Brain microvascular endothelial cell (primary cell): ENCODE measurements at regions not wholly inside any gene's neighbourhood (a gene's known extent, or its start where the extent isn't known, plus 50 kb on each side); places are given as distances from the start of the nearest gene placed in this dataset.

Source experiments
- DNase-seq: peaks from one replicate; pipeline ENCODE4 v3.0.0-alpha.2; 2020
- H3K27ac ChIP-seq: fragments of 250-450 bp; sonication (Bioruptor Pico); 2 replicates; pipeline ENCODE4 v1.5.1; 2020; ENCODE audit warnings: mild to moderate bottlenecking, moderate library complexity
- H3K27me3 ChIP-seq: fragments of 250-450 bp; sonication (Bioruptor Pico); replicated peaks from 2 replicates; pipeline ENCODE4 v1.5.1; 2020; ENCODE audit warnings: mild to moderate bottlenecking
- H3K36me3 ChIP-seq: fragments of 250-450 bp; sonication (Bioruptor Pico); replicated peaks from 2 replicates; pipeline ENCODE4 v1.5.1; 2020; ENCODE audit warnings: mild to moderate bottlenecking
- H3K4me3 ChIP-seq: 2 replicates; pipeline ENCODE4 v1.5.1; 2011; ENCODE audit warnings: low read depth, mild to moderate bottlenecking, control low read depth, low read length, moderate library complexity
- CTCF ChIP-seq: IDR thresholded peaks from 2 replicates; pipeline ENCODE4 v1.5.1; 2011; ENCODE audit warnings: low read depth, mild to moderate bottlenecking, moderate library complexity, low read length, control low read depth, inconsistent platforms; ENCODE audit errors: missing control alignments
- in situ Hi-C: cut with HindIII; loops from 2 replicates; pipeline ENCODE4 v1.10.0; 2017; ENCODE audit warnings: low sequenced_read_pairs, low pct_ligation_motif_present

GRCh38 chr2:105525201-105525600 lies 126.3 kb upstream of the FHL2 start:
- in situ Hi-C loops = no loop called here
- Histone ChIP-seq H3K4me3 (no peak overlapping the region), H3K36me3 (no peaks in the 10 kb centered on the region), H3K27me3 (no peaks in the 10 kb centered on the region), H3K27ac (no peak overlapping the region)
- DNase-seq = no peak
- TF ChIP-seq CTCF = no peak

- Histone ChIP-seq H3K27me3 (no peaks in the 10 kb centered on the region), H3K27ac (no peak overlapping the region), H3K4me3 (no peak overlapping the region), H3K36me3 (no peaks in the 10 kb centered on the region)
- no peak for TF ChIP-seq CTCF
- in situ Hi-C loops = loop anchor here (25.0 kb wide), 1 partner anchor 160 kb away; no protein-coding TSS in a partner anchor
- DNase-seq = no peak
Measured at GRCh38 chr2:105522645-105523044, 123.8 kb upstream of the FHL2 start.

- no peaks in the 10 kb centered on the region for H3K27me3 ChIP-seq
- H3K4me3 ChIP-seq = no peak overlapping the region
- in situ Hi-C loops = loop anchor here (25.0 kb wide), 1 partner anchor 159 kb away; no protein-coding TSS in a partner anchor
- H3K27ac ChIP-seq = no peak overlapping the region
- H3K36me3 ChIP-seq = no peaks in the 10 kb centered on the region
- no peak for TF ChIP-seq CTCF
- DNase-seq = no peak
Measured at GRCh38 chr2:105521616-105522015, 122.8 kb upstream of the FHL2 start.

GRCh38 chr2:105521176-105521575 lies 122.3 kb upstream of the FHL2 start:
- Histone ChIP-seq H3K27me3 (no peaks in the 10 kb centered on the region), H3K4me3 (no peak overlapping the region), H3K36me3 (no peaks in the 10 kb centered on the region), H3K27ac (no peak overlapping the region)
- peak; percentile 2 for TF ChIP-seq CTCF
- DNase-seq = no peak
- in situ Hi-C loops = loop anchor here (25.0 kb wide), 1 partner anchor 159 kb away; no protein-coding TSS in a partner anchor

GRCh38 chr2:105519516-105519915 lies 120.7 kb upstream of the FHL2 start:
- Histone ChIP-seq H3K36me3 (no peaks in the 10 kb centered on the region), H3K4me3 (no peak overlapping the region), H3K27me3 (no peaks in the 10 kb centered on the region), H3K27ac (no peak overlapping the region)
- DNase-seq = peak; percentile 13
- in situ Hi-C loops = loop anchor here (25.0 kb wide), 1 partner anchor 157 kb away; no protein-coding TSS in a partner anchor
- no peak for TF ChIP-seq CTCF

DNA sequence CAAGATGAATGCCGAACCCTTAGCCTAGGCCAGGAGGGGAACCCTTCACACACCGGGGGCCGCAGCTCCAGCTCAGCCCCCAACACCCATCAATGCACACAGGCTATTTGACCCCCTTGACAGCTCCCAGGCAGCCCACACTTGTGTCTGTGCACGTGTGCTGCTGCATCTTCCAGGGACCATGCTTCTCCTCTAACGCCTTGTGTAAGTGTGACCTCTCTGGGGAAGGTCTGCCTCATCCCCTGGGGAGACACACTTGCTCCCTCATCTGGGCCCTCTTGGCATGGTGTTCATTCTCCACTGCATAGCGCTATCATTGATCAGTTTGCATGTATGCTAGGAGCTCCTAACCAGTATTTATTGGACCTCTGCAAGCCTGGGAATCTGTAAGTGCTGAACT lies 120.0 kb upstream of the FHL2 start:
- in situ Hi-C loops = loop anchor here (25.0 kb wide), 1 partner anchor 157 kb away; no protein-coding TSS in a partner anchor
- Histone ChIP-seq H3K4me3 (no peak overlapping the region), H3K27me3 (no peaks in the 10 kb centered on the region), H3K36me3 (no peaks in the 10 kb centered on the region), H3K27ac (no peak overlapping the region)
- peak; percentile 25 for TF ChIP-seq CTCF
- no peak for DNase-seq
